DOHH2 (cell line): ENCODE measurements at regions not wholly inside any gene's neighbourhood (a gene's known extent, or its start where the extent isn't known, plus 50 kb on each side); places are given as distances from the start of the nearest gene placed in this dataset.

ENCODE experiments used
- H3F3A ChIP-seq: fragments of 200-600 bp; sonication (generic), shearing (Covaris generic); 2 replicates; pipeline ENCODE4 v1.6.0; 2016; ENCODE audit warnings: antibody characterized with exemption, mild to moderate bottlenecking; ENCODE audit not compliant: control insufficient read depth, insufficient read depth
- H3K27ac ChIP-seq: fragments of 200-600 bp; sonication (generic); 2 replicates; pipeline ENCODE4 v1.5.1; 2014; ENCODE audit warnings: low read depth, mild to moderate bottlenecking, low read length, moderate library complexity
- H3K27me3 ChIP-seq: fragments of 200-600 bp; sonication (generic); 2 replicates; pipeline ENCODE4 v1.6.1; 2014; ENCODE audit warnings: mild to moderate bottlenecking, low read length, mixed read lengths; ENCODE audit not compliant: control insufficient read depth
- H3K36me3 ChIP-seq: fragments of 200-600 bp; sonication (generic); 2 replicates; pipeline ENCODE4 v1.6.1; 2014; ENCODE audit warnings: mild to moderate bottlenecking, low read length, moderate library complexity, mixed read lengths; ENCODE audit not compliant: control insufficient read depth
- H3K4me1 ChIP-seq: fragments of 200-600 bp; sonication (generic); 2 replicates; pipeline ENCODE4 v1.6.1; 2014; ENCODE audit warnings: mild to moderate bottlenecking, low read length, mixed read lengths; ENCODE audit not compliant: control insufficient read depth
- H3K4me2 ChIP-seq: fragments of 200-600 bp; sonication (generic); 2 replicates; pipeline ENCODE4 v1.6.0; 2014; ENCODE audit warnings: mild to moderate bottlenecking, low read length, moderate library complexity
- H3K4me3 ChIP-seq: fragments of 200-600 bp; sonication (generic); 2 replicates; pipeline ENCODE4 v1.5.1; 2014; ENCODE audit warnings: mild to moderate bottlenecking, low read length, mixed read lengths
- H3K79me2 ChIP-seq: fragments of 200-600 bp; sonication (generic); 2 replicates; pipeline ENCODE4 v1.6.1; 2014; ENCODE audit warnings: mild to moderate bottlenecking, low read length, mixed read lengths; ENCODE audit not compliant: control insufficient read depth
- H3K9me2 ChIP-seq: fragments of 200-600 bp; sonication (generic); replicated peaks from 2 replicates; pipeline ENCODE4 v1.6.1; 2014; ENCODE audit warnings: mild to moderate bottlenecking, low read length, mixed read lengths; ENCODE audit not compliant: control insufficient read depth
- H3K9me3 ChIP-seq: fragments of 200-600 bp; sonication (generic); 2 replicates; pipeline ENCODE4 v1.6.1; 2014; ENCODE audit warnings: antibody characterized with exemption, low read length, mixed read lengths; ENCODE audit not compliant: control insufficient read depth, insufficient read depth
- H4K20me1 ChIP-seq: fragments of 200-600 bp; sonication (generic); 2 replicates; pipeline ENCODE4 v1.6.0; 2014; ENCODE audit warnings: low read depth, mild to moderate bottlenecking, antibody characterized with exemption, low read length, moderate library complexity; ENCODE audit not compliant: control insufficient read depth, insufficient read depth
- EZH2phosphoT487 ChIP-seq: fragments of 200-600 bp; sonication (generic); IDR thresholded peaks from 2 replicates; pipeline ENCODE4 v1.6.1; 2017; ENCODE audit warnings: borderline replicate concordance, mild to moderate bottlenecking, antibody characterized with exemption, low read length, moderate library complexity, mixed read lengths
- TF ChIP-seq, protein P1 (sequence below): fragments of 200-600 bp; sonication (generic); IDR thresholded peaks from one replicate; pipeline ENCODE4 v1.5.1; 2014; ENCODE audit warnings: antibody characterized with exemption, mild to moderate bottlenecking, low read depth, low read length; ENCODE audit not compliant: poor library complexity, severe bottlenecking

GRCh38 chr6:100311707-100312251 is 152.9 kb downstream of the SIM1 start:
- no peaks in the 10 kb centered on the region for H3K36me3 ChIP-seq
- H3K4me1 ChIP-seq = no peaks in the 10 kb centered on the region
- no peak overlapping the region for H3K27ac ChIP-seq
- no peak overlapping the region for H3K4me2 ChIP-seq
- no peaks in the 10 kb centered on the region for H3K9me3 ChIP-seq
- no peaks in the 10 kb centered on the region for H3K79me2 ChIP-seq
- H3K9me2 ChIP-seq = no peaks in the 10 kb centered on the region
- no peaks in the 10 kb centered on the region for H3F3A ChIP-seq
- no peak overlapping the region for H3K4me3 ChIP-seq
- TF ChIP-seq, protein P1, sequence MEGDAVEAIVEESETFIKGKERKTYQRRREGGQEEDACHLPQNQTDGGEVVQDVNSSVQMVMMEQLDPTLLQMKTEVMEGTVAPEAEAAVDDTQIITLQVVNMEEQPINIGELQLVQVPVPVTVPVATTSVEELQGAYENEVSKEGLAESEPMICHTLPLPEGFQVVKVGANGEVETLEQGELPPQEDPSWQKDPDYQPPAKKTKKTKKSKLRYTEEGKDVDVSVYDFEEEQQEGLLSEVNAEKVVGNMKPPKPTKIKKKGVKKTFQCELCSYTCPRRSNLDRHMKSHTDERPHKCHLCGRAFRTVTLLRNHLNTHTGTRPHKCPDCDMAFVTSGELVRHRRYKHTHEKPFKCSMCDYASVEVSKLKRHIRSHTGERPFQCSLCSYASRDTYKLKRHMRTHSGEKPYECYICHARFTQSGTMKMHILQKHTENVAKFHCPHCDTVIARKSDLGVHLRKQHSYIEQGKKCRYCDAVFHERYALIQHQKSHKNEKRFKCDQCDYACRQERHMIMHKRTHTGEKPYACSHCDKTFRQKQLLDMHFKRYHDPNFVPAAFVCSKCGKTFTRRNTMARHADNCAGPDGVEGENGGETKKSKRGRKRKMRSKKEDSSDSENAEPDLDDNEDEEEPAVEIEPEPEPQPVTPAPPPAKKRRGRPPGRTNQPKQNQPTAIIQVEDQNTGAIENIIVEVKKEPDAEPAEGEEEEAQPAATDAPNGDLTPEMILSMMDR = no peak
- TF ChIP-seq EZH2phosphoT487 = no peak
- H4K20me1 ChIP-seq = no peaks in the 10 kb centered on the region
- no peaks in the 10 kb centered on the region for H3K27me3 ChIP-seq

- H3K4me2 ChIP-seq = no peak overlapping the region
- no peaks in the 10 kb centered on the region for H3K4me1 ChIP-seq
- no peaks in the 10 kb centered on the region for H3K9me2 ChIP-seq
Measured at GRCh38 chr6:100309174-100309573, 155.5 kb downstream of the SIM1 start.

GRCh38 chr6:100307561-100307960 is 157.2 kb downstream of the SIM1 start:
- no peaks in the 10 kb centered on the region for H3K36me3 ChIP-seq

More at GRCh38 chr6:100309174-100309573, 155.5 kb downstream of the SIM1 start:
- TF ChIP-seq, protein P1 = no peak
- TF ChIP-seq EZH2phosphoT487 = no peak
- Histone ChIP-seq H3F3A (no peaks in the 10 kb centered on the region), H3K79me2 (no peaks in the 10 kb centered on the region), H4K20me1 (no peaks in the 10 kb centered on the region), H3K27ac (no peak overlapping the region), H3K4me3 (no peak overlapping the region), H3K36me3 (no peaks in the 10 kb centered on the region), H3K27me3 (no peaks in the 10 kb centered on the region), H3K9me3 (no peaks in the 10 kb centered on the region)

More at GRCh38 chr6:100307561-100307960, 157.2 kb downstream of the SIM1 start:
- Histone ChIP-seq H3K27me3 (no peaks in the 10 kb centered on the region), H3K4me2 (no peak overlapping the region), H3K4me3 (no peak overlapping the region), H3K9me3 (no peaks in the 10 kb centered on the region), H3F3A (no peaks in the 10 kb centered on the region), H3K79me2 (no peaks in the 10 kb centered on the region), H3K9me2 (no peaks in the 10 kb centered on the region), H4K20me1 (no peaks in the 10 kb centered on the region), H3K4me1 (no peaks in the 10 kb centered on the region), H3K27ac (no peak overlapping the region)
- TF ChIP-seq EZH2phosphoT487 = no peak
- TF ChIP-seq, protein P1 = no peak
